HCT116 (cell line): ENCODE measurements at regions not wholly inside any gene's neighbourhood (a gene's known extent, or its start where the extent isn't known, plus 50 kb on each side); places are given as distances from the start of the nearest gene placed in this dataset.

Experiments
- EZH2 ChIP-seq: fragments of 200-600 bp; sonication (generic); IDR thresholded peaks from 2 replicates; pipeline ENCODE4 v1.6.1; 2017; ENCODE audit warnings: antibody characterized with exemption, mixed run types
- POLR2A ChIP-seq: IDR thresholded peaks from 2 replicates; pipeline ENCODE4 v1.7.0; 2011; ENCODE audit warnings: borderline replicate concordance; ENCODE audit not compliant: insufficient read depth, insufficient read length; ENCODE audit errors: extremely low read depth
- TCF7L2 ChIP-seq: IDR thresholded peaks from 2 replicates; pipeline ENCODE4 v1.7.0; 2011; ENCODE audit warnings: borderline replicate concordance, inconsistent platforms; ENCODE audit not compliant: insufficient read depth, insufficient read length; ENCODE audit errors: extremely low read depth
- TF ChIP-seq, protein P1 (sequence below), 3 experiments: fragments of 200-600 bp in 1 of 3; sonication (generic) in 1 of 3; IDR thresholded peaks in 2 of 3; conservative IDR thresholded peaks in 1 of 3; 2 replicates each; pipeline ENCODE4 v1.5.1; 2012 to 2017; ENCODE audit warnings: low read depth in 2 of 3, low read length in 2 of 3, antibody characterized with exemption in 1 of 3, borderline replicate concordance in 1 of 3, control low read depth in 1 of 3, mild to moderate bottlenecking in 1 of 3, mixed read lengths in 1 of 3, mixed run types in 1 of 3, moderate library complexity in 1 of 3; ENCODE audit not compliant: insufficient read depth in 1 of 3

GRCh38 chr4:164358400-164358799 is 395.5 kb upstream of the SMIM31 start:
- TF ChIP-seq, protein P1, sequence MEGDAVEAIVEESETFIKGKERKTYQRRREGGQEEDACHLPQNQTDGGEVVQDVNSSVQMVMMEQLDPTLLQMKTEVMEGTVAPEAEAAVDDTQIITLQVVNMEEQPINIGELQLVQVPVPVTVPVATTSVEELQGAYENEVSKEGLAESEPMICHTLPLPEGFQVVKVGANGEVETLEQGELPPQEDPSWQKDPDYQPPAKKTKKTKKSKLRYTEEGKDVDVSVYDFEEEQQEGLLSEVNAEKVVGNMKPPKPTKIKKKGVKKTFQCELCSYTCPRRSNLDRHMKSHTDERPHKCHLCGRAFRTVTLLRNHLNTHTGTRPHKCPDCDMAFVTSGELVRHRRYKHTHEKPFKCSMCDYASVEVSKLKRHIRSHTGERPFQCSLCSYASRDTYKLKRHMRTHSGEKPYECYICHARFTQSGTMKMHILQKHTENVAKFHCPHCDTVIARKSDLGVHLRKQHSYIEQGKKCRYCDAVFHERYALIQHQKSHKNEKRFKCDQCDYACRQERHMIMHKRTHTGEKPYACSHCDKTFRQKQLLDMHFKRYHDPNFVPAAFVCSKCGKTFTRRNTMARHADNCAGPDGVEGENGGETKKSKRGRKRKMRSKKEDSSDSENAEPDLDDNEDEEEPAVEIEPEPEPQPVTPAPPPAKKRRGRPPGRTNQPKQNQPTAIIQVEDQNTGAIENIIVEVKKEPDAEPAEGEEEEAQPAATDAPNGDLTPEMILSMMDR (IDR thresholded peaks at IDR 0.05 in 2 of 3, conservative IDR thresholded peaks at IDR 0.05 in 1 of 3; ENCODE audit: borderline replicate concordance in 1 of 3, insufficient read depth in 1 of 3, low read depth in 2 of 3, low read length in 2 of 3) = no peak
- TF ChIP-seq POLR2A = no peak
- no peak for TF ChIP-seq TCF7L2
- no peak for TF ChIP-seq EZH2
